Caco-2 (cell line): ENCODE measurements at regions not wholly inside any gene's neighbourhood (a gene's known extent, or its start where the extent isn't known, plus 50 kb on each side); places are given as distances from the start of the nearest gene placed in this dataset.

Source experiments
- BruUV-seq: library from RNA; stranded (reverse); fragments of 400-500 nt; replicated peaks from 2 replicates; lab custom pipeline; 2021; lab: Mats Ljungman, UMichigan
- CTCF ChIA-PET: fragments of 300-600 bp; sonication (Branson Sonifier 250); formaldehyde crosslinking; loops from one replicate; lab custom pipeline; 2022; ENCODE audit warnings: antibody characterized with exemption; lab: Charles Lee
- POLR2A ChIA-PET: fragments of 300-600 bp; sonication (Branson Sonifier 250); formaldehyde crosslinking; loops from one replicate; lab custom pipeline; 2022; ENCODE audit warnings: antibody characterized with exemption; lab: Charles Lee
- DNase-seq, 2 experiments: peaks; one replicate each; pipeline versions ENCODE4 v3.0.0 to v3.0.0-alpha.2; 2020 to 2022
- H3K27me3 ChIP-seq: replicated peaks from 2 replicates; pipeline ENCODE4 v1.6.0; 2011; ENCODE audit warnings: low read length; ENCODE audit not compliant: control insufficient read depth, insufficient read depth
- H3K36me3 ChIP-seq: 2 replicates; pipeline ENCODE4 v1.5.1; 2011; ENCODE audit warnings: low read length; ENCODE audit not compliant: control insufficient read depth, insufficient read depth
- H3K4me1 ChIP-seq: fragments of 250-450 bp; sonication (Bioruptor Pico); 2 replicates; pipeline ENCODE4 v1.5.1; 2020; ENCODE audit warnings: mild to moderate bottlenecking
- H3K4me3 ChIP-seq: 2 replicates; pipeline ENCODE4 v1.5.1; 2011; ENCODE audit warnings: low read depth, mild to moderate bottlenecking, control low read depth, low read length
- H3K9me3 ChIP-seq: fragments of 250-450 bp; sonication (Bioruptor Pico); 2 replicates; pipeline ENCODE4 v1.5.1; 2020; ENCODE audit warnings: mild to moderate bottlenecking, moderate library complexity
- H3K27ac Mint-ChIP-seq: one replicate; pipeline ENCODE4 v1.8.0; 2022; ENCODE audit warnings: mixed read lengths; ENCODE audit not compliant: unreplicated experiment
- H3K27me3 Mint-ChIP-seq: one replicate; pipeline ENCODE4 v1.8.0; 2022; ENCODE audit warnings: mixed read lengths; ENCODE audit not compliant: insufficient read depth, unreplicated experiment
- H3K36me3 Mint-ChIP-seq: one replicate; pipeline ENCODE4 v1.8.0; 2022; ENCODE audit warnings: mild to moderate bottlenecking, mixed read lengths; ENCODE audit not compliant: insufficient read depth, unreplicated experiment
- H3K4me1 Mint-ChIP-seq: one replicate; pipeline ENCODE4 v1.8.0; 2022; ENCODE audit warnings: low read depth, mixed read lengths; ENCODE audit not compliant: unreplicated experiment
- H3K4me3 Mint-ChIP-seq: one replicate; pipeline ENCODE4 v1.8.0; 2022; ENCODE audit warnings: mild to moderate bottlenecking, moderate library complexity, mixed read lengths; ENCODE audit not compliant: unreplicated experiment
- H3K9me3 Mint-ChIP-seq: one replicate; pipeline ENCODE4 v1.8.0; 2022; ENCODE audit warnings: mixed read lengths; ENCODE audit not compliant: unreplicated experiment
- intact Hi-C: fragments of 100-400 bp; cut with micrococcal nuclease; formaldehyde crosslinking; loops from one replicate; pipeline ENCODE4 v1.10.0; 2022; ENCODE audit not compliant: unreplicated experiment
- TF ChIP-seq, protein P1 (sequence below), 2 experiments: fragments of 200-600 bp in 1 of 2; IDR thresholded peaks; 1 replicate in 1 of 2; 2 replicates in 1 of 2; pipeline versions ENCODE4 v1.5.1 to v1.8.0; 2011 to 2022; ENCODE audit warnings: antibody characterized with exemption in 1 of 2, control low read depth in 1 of 2, inconsistent platforms in 1 of 2, low read depth in 1 of 2, low read length in 1 of 2, mild to moderate bottlenecking in 1 of 2, moderate library complexity in 1 of 2; ENCODE audit not compliant: insufficient read depth in 1 of 2, severe bottlenecking in 1 of 2, unreplicated experiment in 1 of 2

DNA sequence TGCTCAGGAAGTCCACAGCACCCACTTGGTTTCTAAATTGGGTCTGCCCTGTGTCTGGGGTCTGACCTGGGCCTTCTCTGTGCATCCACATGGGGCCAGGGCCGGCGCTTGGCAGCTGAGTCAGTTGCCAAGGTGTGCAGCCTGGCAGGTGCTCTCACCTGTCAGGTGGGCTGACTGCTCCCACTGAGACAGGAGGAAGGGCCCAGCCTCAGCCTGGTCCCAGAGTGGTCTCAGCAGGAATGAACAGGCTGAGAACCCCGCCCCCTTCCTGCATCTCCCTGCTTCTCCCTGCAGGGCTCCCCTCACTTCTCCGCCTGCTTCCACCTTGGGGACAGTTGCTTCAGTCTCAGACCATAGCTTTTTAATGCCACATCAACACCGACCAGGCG lies 60.5 kb downstream of the BARX1 start:
- Histone ChIP-seq H3K27me3 (no peaks in the 10 kb centered on the region), H3K4me1 (no peaks in the 10 kb centered on the region), H3K9me3 (no peaks in the 10 kb centered on the region), H3K36me3 (no peaks in the 10 kb centered on the region), H3K4me3 (no peak overlapping the region)
- CTCF ChIA-PET: no interaction called here
- Mint-ChIP-seq H3K9me3 (no peaks in the 10 kb centered on the region), H3K36me3 (no peaks in the 10 kb centered on the region), H3K4me3 (no peak overlapping the region), H3K4me1 (no peaks in the 10 kb centered on the region), H3K27ac (no peak overlapping the region), H3K27me3 (no peaks in the 10 kb centered on the region)
- intact Hi-C loops: no loop called here
- DNase-seq: no peak
- TF ChIP-seq, protein P1, sequence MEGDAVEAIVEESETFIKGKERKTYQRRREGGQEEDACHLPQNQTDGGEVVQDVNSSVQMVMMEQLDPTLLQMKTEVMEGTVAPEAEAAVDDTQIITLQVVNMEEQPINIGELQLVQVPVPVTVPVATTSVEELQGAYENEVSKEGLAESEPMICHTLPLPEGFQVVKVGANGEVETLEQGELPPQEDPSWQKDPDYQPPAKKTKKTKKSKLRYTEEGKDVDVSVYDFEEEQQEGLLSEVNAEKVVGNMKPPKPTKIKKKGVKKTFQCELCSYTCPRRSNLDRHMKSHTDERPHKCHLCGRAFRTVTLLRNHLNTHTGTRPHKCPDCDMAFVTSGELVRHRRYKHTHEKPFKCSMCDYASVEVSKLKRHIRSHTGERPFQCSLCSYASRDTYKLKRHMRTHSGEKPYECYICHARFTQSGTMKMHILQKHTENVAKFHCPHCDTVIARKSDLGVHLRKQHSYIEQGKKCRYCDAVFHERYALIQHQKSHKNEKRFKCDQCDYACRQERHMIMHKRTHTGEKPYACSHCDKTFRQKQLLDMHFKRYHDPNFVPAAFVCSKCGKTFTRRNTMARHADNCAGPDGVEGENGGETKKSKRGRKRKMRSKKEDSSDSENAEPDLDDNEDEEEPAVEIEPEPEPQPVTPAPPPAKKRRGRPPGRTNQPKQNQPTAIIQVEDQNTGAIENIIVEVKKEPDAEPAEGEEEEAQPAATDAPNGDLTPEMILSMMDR (IDR thresholded peaks at IDR 0.05; ENCODE audit: insufficient read depth in 1 of 2, low read depth in 1 of 2, low read length in 1 of 2, severe bottlenecking in 1 of 2, unreplicated experiment in 1 of 2): no peak
- POLR2A ChIA-PET: no interaction called here
- BruUV-seq: no TSS peak

GRCh38 chr9:93893899-93894690 lies 61.1 kb downstream of the BARX1 start:
- Mint-ChIP-seq H3K4me3 (no peak overlapping the region), H3K36me3 (no peaks in the 10 kb centered on the region), H3K27me3 (no peaks in the 10 kb centered on the region), H3K9me3 (no peaks in the 10 kb centered on the region), H3K4me1 (no peaks in the 10 kb centered on the region), H3K27ac (no peak overlapping the region)
- DNase-seq: peak; percentile 11 to 51
- Histone ChIP-seq H3K36me3 (no peaks in the 10 kb centered on the region), H3K4me1 (no peaks in the 10 kb centered on the region), H3K9me3 (no peaks in the 10 kb centered on the region), H3K27me3 (no peaks in the 10 kb centered on the region), H3K4me3 (no peak overlapping the region)
- TF ChIP-seq, protein P1 (IDR thresholded peaks at IDR 0.05; ENCODE audit: insufficient read depth in 1 of 2, low read depth in 1 of 2, low read length in 1 of 2, severe bottlenecking in 1 of 2, unreplicated experiment in 1 of 2): no peak
- ChIA-PET POLR2A (no interaction called here), CTCF (no interaction called here)
- intact Hi-C loops: no loop called here
- no TSS peak for BruUV-seq

DNA sequence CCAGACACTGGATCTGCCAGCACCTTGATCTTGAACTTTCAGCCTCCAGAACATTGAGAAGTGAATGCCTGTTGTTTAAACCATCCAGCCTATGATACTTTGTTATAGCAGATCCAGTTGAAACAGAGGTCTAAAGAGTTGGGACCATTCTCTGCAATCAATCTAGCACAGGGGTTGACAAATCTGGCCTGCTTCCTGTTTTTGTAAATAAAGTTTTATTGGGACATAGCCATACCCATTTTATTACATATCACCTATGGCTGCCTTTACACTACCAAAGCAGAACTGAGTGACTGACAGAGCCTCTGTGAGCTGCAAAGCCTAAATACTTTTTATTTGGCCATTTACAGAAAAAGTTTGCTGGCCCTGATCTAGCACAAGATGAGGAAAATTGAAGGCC lies 62.0 kb downstream of the BARX1 start:
- no peak for DNase-seq
- CTCF ChIA-PET: no interaction called here

More for the DNA sequence above, 62.0 kb downstream of the BARX1 start:
- H3K4me3 ChIP-seq: no peak overlapping the region
- Mint-ChIP-seq H3K27ac (no peak overlapping the region), H3K27me3 (no peaks in the 10 kb centered on the region), H3K4me1 (no peaks in the 10 kb centered on the region), H3K4me3 (no peak overlapping the region), H3K9me3 (no peaks in the 10 kb centered on the region), H3K36me3 (no peaks in the 10 kb centered on the region)
- intact Hi-C loops: no loop called here
- no peaks in the 10 kb centered on the region for H3K36me3 ChIP-seq
- no peaks in the 10 kb centered on the region for H3K27me3 ChIP-seq
- H3K4me1 ChIP-seq: no peaks in the 10 kb centered on the region
- no peaks in the 10 kb centered on the region for H3K9me3 ChIP-seq
- BruUV-seq: no TSS peak
- TF ChIP-seq, protein P1 (IDR thresholded peaks at IDR 0.05; ENCODE audit: insufficient read depth in 1 of 2, low read depth in 1 of 2, low read length in 1 of 2, severe bottlenecking in 1 of 2, unreplicated experiment in 1 of 2): no peak
- POLR2A ChIA-PET: no interaction called here
